UCSD-AML1 (cell line): ENCODE measurements at regions not wholly inside any gene's neighbourhood (a gene's known extent, or its start where the extent isn't known, plus 50 kb on each side); places are given as distances from the start of the nearest gene placed in this dataset.
"Not testable (repeated sequence)": the region's sequence is repeated elsewhere in the genome, so short reads cannot be mapped to it uniquely, and the experiment has no call there.

Experiments used
- DNase-seq: peaks from one replicate; lab custom pipeline; 2025; ENCODE audit not compliant: unreplicated experiment; lab: John Stamatoyannopoulos, UW

GRCh38 chr5:13108265-13108664 is 836.2 kb downstream of the DNAH5 start:
- DNase-seq = no peak

- no peak for DNase-seq
Measured at GRCh38 chr5:13107537-13107936, 837.0 kb downstream of the DNAH5 start.

DNA sequence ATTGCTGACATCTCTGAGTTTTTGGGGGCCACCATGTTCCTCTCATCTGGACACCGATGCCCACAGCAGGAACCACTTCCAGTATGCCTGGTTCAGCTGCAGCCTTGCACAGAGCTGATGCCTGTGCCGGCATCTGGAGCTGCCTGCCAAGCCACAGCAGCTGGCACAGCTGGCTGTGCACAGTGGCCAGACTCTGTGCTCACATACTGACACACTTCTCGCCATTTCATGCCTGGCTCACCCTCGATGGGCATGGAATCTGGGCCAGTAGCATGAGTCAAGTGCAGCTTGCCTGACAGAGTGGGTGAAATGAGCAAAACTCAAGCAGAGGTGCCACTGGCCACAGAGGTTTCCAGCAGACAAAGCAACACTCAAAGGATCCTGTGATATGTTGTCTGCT is 863.4 kb downstream of the DNAH5 start:
- no peak for DNase-seq

DNA sequence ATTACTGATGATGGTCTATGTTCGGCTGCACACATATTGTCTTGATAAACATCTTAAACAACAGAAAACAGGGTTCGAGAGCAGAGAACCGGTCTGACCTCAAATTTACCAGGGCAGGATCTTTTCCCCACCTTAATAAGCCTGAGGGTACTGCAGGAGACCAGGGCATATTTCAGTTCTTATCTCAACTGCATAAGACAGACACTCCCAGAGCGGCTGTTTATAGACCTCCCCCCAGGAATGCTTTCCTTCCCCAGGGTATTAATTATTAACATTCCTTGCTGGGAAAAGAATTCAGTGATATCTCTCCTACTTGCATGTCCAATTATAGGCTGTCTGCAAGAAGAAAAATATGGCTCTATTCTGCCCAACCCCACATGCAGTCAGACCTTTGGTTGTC is 871.6 kb downstream of the DNAH5 start:
- DNase-seq = not testable (repeated sequence)

DNA sequence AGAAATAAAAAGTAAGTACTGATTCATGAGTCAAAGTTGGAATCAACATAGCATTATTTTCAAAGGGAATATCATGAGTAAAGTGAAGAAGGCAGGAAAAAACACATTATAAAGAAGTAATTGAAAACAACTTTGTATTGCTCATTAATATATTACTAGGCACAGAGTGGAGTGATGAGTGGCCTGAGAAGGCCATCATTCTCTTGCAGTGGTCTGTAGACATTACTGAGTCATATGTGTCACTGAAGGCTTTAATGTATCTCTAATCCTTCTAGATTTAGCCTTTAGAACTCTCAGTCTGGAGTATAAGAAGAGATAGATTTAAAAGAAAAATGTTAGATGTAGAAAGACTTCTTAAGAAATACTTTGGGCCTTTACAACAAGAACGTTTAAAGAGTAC is 881.4 kb downstream of the DNAH5 start:
- DNase-seq = no peak

DNA sequence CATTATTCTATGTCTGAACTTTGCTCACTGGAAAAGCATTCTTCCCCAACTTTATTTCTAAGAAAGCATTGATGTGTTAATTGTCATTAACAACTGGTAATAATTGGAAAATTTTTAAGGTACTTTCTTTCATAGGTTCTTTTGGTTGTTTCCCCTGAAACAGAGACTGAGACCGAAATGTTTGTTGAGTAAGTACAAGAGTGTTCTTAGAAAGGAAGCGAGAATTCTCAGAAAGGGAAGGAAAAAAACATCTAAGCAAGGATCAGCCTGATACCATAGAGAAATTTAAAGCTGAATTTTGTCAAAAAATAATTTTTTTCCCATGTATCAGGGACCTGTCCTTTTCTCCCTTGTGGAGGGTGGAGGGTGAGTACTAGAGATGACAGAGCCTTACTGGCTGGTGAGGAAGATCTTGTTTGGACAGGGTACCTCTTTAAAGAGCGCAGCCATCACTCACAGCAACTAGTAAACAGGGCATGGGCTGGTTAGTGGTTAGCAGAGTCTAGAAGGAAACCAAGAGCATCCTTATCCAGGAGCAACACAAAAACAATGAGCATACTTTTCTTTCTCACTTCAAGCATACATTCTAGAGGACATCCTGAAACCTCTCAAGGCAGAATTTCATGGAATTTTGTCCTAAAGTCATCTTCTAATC is 898.5 kb downstream of the DNAH5 start:
- DNase-seq = no peak

- no peak for DNase-seq
Measured at GRCh38 chr5:13034061-13034460, 910.4 kb downstream of the DNAH5 start.

- no peak for DNase-seq
Measured at GRCh38 chr5:13029211-13029610, 915.3 kb downstream of the DNAH5 start.

DNA sequence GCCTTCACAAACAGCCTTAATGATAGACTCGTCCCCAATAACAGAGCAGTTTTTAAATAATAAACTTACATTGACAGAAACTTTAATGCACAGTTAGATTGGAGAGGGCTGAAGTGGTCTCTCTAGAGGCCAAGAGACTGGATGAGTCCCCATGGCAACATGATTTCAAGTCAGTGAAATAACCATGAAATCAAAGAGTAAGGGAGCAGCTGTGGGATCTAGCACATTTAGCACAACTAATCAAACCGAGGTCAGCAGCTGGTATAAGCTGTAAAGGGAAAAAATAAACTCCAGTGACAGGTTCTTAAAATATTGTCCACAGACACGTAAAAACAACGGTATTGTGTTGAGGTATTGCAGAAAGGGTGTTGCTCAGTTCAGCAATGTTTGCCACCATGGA is 916.6 kb downstream of the DNAH5 start:
- no peak for DNase-seq

DNA sequence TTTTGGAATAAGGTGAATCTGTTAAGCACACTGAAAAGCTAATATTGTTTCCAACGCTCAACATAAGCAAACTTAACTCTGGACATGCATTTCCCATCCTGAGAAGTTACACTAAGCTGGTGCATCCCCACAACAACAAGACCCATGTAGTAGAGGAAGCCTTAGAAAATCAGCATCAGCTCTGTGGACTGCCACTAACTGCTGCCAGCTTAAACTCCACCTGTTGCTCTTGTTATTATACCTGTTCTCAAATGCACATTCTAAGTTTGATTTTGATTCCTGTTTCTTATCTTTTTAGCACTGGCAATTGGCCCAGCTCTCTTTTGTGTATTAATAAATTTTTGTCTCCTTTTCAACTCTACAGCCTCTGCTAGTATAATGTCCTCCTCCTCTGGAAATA is 924.8 kb downstream of the DNAH5 start:
- DNase-seq = no peak

GRCh38 chr5:13003457-13003856 is 941.0 kb downstream of the DNAH5 start:
- no peak for DNase-seq

GRCh38 chr5:12999667-13000066 is 944.8 kb downstream of the DNAH5 start:
- no peak for DNase-seq

DNA sequence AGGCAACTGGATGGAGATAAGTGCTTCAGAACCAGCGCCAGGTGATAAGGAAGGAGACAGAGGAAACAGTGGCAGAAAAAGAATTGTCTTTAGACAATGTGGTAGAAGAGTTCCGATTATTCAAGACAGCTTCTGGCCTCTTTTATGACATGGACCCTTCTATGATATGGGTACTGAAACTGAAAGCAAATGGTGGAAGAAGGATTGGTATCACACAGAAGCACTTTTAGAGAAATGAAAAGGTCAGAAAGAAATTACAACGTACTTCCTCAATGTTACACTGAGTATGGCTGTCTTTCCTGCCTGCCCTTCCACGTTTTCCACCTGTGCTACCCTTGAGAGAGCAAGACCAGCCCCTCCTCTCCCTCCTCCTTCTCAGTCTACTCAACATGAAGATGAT is 959.3 kb downstream of the DNAH5 start:
- DNase-seq = no peak

DNA sequence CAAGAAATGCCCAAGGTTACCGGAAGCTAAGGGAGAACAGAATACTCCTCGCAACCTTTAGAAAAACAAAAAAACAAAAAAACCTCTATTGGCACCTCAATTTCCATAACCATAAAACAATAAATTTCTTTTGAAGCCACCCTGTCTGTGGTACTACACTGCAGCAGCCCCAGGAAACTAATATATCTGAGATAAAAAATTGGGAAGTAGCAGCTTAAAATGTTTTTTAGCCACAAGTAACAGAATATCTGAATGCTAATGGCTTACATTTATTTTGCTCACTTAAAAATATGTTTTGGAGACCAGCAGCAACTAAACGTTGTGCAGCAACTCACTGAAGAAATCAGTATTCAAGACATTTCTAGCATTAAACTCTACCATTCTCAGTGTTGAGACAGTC is 969.6 kb downstream of the DNAH5 start:
- no peak for DNase-seq

GRCh38 chr5:12965804-12966203 is 978.7 kb downstream of the DNAH5 start:
- no peak for DNase-seq

DNA sequence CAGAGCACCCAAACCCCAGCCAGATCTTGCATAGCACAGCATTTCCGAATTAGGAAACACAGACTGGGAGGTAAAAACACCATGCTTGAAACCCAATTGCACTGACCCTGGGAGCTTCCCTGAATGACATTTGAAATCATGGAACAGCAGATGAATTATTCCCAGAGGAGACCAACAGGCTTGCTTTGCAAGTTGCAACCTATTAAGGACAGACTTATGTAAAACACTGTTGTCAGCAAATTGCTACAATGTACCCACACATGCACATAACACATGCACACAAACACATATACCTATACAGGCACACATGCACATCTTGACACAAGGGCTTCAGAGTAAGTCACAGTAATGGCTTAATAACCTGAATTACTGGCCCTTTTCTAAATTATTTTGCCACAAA is 984.8 kb downstream of the DNAH5 start:
- no peak for DNase-seq

DNA sequence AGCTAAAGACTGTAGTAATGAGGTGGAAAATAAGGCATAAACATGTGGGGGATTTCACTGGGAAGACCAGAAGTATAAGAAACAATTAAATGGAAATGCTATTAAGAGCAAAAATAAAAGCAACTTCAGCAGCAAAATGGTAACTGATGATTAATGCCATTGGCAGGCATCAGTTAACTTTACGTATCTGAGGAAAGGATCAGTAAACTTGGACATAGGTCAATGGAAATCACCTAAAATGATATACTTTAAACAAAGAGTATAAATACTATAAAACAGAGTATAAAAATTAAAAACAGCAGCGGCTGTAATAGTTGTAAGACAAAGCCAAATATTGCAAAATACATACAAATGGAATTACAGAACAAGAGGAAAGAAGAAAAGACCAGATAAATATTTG is 992.1 kb downstream of the DNAH5 start:
- DNase-seq = no peak

- DNase-seq = no peak
Measured at GRCh38 chr5:12951846-12952245, 992.6 kb downstream of the DNAH5 start.

- no peak for DNase-seq
Measured at GRCh38 chr5:12947379-12947778, 997.1 kb downstream of the DNAH5 start.

GRCh38 chr5:12945477-12945876 is 999.0 kb downstream of the DNAH5 start:
- DNase-seq = not testable (repeated sequence)

DNA sequence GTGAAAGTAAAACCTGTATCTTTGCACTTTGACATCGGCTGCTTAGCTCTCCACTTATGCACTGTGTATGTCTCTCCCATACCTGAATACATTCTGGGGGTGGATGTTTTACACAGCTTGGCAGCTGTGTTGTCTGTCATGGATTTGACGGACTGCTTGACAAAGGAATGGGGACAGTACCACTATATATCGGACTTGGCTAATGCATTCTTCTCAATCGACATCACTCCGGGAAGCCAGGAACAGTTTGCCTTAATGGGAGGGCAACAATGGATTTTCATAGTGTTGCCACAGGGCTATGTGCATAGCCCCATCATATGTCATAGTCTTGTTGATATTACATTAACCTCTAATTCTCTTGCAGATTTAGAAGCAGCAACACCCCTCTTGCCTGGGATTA is 1008.3 kb downstream of the DNAH5 start:
- no peak for DNase-seq

DNA sequence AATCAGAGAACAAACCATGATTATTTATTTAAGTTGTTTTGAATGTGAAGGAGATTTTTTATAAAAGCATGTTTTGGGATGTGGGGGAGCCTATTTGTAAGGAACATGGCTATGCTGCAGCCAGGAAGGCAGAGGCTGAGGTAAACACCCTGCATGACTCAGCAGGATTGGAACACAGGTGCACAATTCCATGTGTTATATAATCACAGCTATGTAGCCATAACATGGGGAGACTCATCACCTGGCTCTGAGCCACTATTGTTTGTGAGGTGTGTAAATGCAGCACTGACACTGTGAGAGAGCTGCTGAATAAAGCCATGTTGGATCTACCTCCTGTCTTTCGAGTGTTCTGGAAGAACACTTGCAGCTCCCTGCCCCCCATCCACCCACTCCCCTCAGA is 1009.8 kb downstream of the DNAH5 start:
- no peak for DNase-seq

DNA sequence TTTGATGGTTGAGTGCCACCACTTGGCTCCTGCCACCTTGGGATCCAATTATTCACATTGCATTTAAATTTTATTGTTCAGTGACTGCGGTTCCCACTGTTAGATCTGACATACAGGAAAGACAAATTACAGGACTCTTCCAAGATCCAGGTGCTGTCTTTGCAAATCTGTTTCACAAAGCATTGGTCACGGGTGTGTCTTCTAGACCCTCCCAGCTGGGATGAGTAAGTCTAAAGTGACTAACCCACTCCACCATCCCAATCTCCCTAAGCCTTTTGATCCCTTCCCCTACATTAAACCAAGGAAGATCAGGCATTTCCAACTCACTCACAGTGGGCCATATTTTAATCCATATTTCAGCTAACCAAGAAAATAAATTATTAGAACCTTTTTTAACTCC is 1016.3 kb upstream of the CTNND2 start:
- DNase-seq = no peak

- DNase-seq = no peak
Measured at GRCh38 chr5:12911156-12911555, 1006.9 kb upstream of the CTNND2 start.
